GM18907 (cell line): ENCODE measurements at regions not wholly inside any gene's neighbourhood (a gene's known extent, or its start where the extent isn't known, plus 50 kb on each side); places are given as distances from the start of the nearest gene placed in this dataset.

Experiments
- ATAC-seq: cut with Tn5 transposase; IDR thresholded peaks from one replicate; pipeline ENCODE4 v1.9.1; 2021; ENCODE audit warnings: mild to moderate bottlenecking, moderate library complexity; ENCODE audit not compliant: unreplicated experiment

- ATAC-seq, result no peak
These were observed 86.5 kb downstream of the CD164 start for GRCh38 chr6:109295774-109296156.

GRCh38 chr6:109295109-109295773, 87.0 kb downstream of the CD164 start:
- ATAC-seq, result no peak

- no peak for ATAC-seq
These were observed 89.2 kb downstream of the CD164 start for GRCh38 chr6:109292983-109293586.

GRCh38 chr6:109292420-109292819, 89.8 kb downstream of the CD164 start:
- ATAC-seq, result no peak

- ATAC-seq, result no peak
These were observed 90.4 kb downstream of the CD164 start for GRCh38 chr6:109291902-109292301.

GRCh38 chr6:109290143-109290931, 91.9 kb downstream of the CD164 start:
- no peak for ATAC-seq

- no peak for ATAC-seq
These were observed 96.9 kb downstream of the CD164 start for GRCh38 chr6:109285366-109285765.

- no peak for ATAC-seq
These were observed 97.6 kb downstream of the CD164 start for GRCh38 chr6:109284675-109285074.

- no peak for ATAC-seq
These were observed 99.5 kb downstream of the CD164 start for GRCh38 chr6:109282756-109283155.

GRCh38 chr6:109279628-109280027, 102.6 kb downstream of the CD164 start:
- ATAC-seq, result no peak

GRCh38 chr6:109271622-109272021, 110.6 kb downstream of the CD164 start:
- ATAC-seq, result no peak

- no peak for ATAC-seq
These were observed 112.2 kb downstream of the CD164 start for GRCh38 chr6:109269953-109270517.

GRCh38 chr6:109269057-109269456, 113.2 kb downstream of the CD164 start:
- ATAC-seq, result no peak

GRCh38 chr6:109265530-109265929, 116.7 kb downstream of the CD164 start:
- no peak for ATAC-seq

- ATAC-seq, result no peak
These were observed 118.2 kb downstream of the CD164 start for GRCh38 chr6:109263873-109264700.

GRCh38 chr6:109262261-109262660, 120.0 kb downstream of the CD164 start:
- no peak for ATAC-seq

GRCh38 chr6:109261811-109262210, 120.5 kb downstream of the CD164 start:
- no peak for ATAC-seq

GRCh38 chr6:109260701-109261100, 121.6 kb downstream of the CD164 start:
- no peak for ATAC-seq

- no peak for ATAC-seq
These were observed 122.1 kb downstream of the CD164 start for GRCh38 chr6:109260126-109260525.

- no peak for ATAC-seq
These were observed 124.1 kb downstream of the CD164 start for GRCh38 chr6:109258129-109258528.

GRCh38 chr6:109257494-109257893, 124.8 kb downstream of the CD164 start:
- no peak for ATAC-seq
